Activated effector memory CD4-positive, alpha-beta T cell treated with Interleukin-2 at 50 U/mL for 16 hours (primary cell): ENCODE measurements at regions not wholly inside any gene's neighbourhood (a gene's known extent, or its start where the extent isn't known, plus 50 kb on each side); places are given as distances from the start of the nearest gene placed in this dataset.
"Not testable (repeated sequence)": the region's sequence is repeated elsewhere in the genome, so short reads cannot be mapped to it uniquely, and the experiment has no call there.

Source experiments
- DNase-seq: peaks from one replicate; pipeline ENCODE4 v3.0.0-alpha.2; 2020

DNA sequence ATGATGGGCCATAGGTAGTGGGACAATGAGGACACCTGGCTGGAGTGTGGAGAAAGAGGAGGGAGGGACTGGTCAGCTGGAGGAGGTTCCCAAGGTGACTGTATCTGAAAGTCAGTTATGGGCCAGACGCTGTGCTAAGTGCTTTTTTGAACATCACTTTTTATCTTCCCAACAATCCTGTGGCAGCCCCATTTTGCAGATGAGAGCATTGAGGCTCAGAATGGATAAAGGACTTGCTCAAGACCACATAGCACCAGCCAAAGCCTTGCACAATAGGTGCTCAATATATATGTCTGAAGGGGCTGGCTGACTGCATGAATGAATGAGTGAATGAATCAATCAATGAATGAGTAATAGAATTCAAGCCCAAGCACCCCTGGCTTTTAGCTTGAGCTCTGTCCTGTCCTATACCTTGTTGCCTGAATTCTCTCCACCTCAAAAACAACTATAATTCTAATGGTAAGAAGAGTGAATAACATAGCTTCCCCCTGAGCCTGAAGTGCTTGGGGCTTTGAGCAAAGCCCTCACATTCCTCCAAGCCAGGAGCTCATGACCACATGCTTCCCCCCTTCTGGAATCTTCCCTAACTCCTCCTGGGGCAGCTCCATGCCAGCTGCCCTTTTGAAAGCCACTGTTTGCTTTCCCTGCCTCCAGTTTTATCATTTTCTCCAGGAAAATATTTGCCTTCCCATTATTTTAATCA, 150.9 kb downstream of the RPLP1 start:
- DNase-seq: no peak

DNA sequence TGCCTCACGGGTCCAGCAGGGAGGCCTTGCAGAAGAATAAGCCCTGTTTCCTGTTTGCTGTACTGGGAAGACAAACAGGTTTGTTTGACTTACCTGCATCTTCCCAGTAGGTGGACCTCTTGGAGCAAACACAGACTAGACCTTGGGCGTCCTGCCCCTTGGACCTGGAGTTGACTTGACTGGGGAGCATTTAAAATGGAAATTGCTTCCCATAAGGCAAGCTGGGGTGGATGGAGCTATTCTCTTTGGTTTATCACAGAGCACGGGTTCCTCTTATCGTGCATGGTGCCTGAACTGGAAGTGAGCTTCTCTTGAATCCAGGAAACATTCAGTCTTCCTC, 151.4 kb downstream of the RPLP1 start:
- no peak for DNase-seq

DNA sequence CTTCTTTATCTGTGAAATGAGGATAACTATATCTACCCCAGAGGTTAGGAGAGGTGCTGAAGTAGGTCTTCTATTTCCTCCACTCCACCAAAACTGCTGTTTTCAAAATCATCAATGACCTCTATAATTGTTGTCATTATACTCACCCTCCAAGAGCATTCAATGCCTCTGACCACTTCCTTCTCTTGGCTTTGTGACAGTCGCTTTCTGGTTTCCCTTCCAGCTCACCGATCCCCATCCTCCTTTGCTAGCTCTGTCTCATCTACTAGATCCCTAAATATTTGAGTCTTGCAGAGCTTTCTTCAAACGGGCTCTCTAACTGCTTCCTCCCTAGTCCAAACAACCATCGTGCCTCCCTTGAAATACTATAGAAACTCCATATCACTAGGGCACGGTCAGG, 153.5 kb downstream of the RPLP1 start:
- DNase-seq: no peak

DNA sequence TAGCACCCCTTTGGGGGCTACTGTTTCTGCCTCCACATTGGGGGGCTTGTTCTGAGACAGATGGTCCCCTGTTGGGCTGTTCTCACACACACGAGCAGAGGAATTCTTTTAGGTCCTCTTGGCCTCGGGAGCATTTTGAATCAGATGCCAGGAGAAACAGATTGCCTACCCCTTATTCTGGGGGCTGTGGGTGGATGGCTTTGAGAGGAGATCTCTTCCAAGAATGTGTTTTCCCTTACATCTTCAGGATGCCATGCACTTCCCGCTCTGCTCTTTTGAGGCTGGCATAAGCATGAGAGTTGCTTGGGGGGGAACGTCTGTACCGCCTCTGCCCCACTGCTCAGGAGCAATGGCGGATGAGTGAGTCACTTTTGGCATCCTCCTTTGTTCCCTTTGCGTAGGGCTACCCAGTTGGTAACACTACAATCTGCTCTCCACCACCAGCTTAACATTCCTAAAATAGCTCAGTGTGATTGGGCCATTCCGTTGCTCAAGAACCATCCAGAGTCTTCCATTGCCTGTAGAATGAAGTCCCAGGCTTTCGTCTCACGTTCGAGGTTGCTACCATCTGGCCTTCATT, 154.4 kb downstream of the RPLP1 start:
- DNase-seq: no peak

DNA sequence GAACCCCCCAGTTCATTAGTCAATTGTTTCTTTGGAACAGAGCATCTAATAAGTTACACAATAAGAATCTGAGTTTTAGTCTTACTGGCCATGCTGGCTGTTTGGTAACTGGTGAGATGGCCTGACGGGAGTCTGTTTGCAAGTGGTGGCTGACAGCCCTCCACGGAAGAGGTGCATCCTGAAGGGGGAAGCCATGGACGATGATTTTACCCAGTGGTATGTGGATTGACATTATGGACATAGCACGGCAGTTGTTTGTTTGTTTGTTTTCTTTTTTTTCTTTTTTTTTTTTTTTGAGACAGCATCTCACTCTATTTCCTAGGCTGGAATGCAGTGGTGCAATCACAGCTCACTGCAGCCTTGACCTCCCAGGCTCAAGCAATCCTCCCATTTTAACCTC, 156.0 kb downstream of the RPLP1 start:
- no peak for DNase-seq

DNA sequence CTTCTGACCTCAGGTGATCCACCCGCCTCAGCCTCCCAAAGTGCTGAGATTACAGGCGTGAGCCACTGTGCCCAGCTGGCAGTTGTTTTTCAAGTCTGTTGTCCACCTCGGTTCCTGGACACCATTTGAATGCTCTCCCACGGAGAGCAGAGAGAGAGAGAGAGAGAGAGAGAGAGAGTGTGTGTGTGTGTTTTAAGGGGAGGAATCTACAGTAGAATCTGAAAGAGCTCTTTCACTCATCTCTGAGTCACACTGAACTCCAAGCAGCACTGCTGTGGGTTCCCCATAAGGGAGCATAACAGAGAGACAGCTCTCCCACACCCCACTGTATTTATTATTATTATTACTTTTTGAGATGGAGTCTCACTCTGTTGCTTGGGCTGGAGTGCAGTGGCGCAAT, 156.6 kb downstream of the RPLP1 start:
- DNase-seq: no peak

DNA sequence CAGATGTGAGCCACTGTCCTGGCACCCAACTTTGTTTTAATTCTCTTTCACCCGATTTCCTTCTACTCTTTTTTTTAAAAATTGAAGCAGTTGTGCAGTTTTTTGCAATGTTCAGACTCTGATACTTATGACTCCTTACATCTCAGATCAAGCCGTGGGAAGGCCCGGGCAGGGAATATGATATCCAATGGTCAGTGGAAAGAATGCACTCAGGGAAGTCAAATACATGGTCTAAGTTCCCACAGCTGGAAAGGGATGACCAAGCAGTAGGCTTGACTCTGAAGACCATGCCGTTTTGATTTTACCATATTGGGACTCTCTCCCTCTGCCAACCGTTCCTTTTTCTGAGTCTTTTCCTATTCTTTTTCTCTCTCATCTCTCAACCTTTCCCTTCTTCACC, 157.2 kb downstream of the RPLP1 start:
- DNase-seq: no peak

DNA sequence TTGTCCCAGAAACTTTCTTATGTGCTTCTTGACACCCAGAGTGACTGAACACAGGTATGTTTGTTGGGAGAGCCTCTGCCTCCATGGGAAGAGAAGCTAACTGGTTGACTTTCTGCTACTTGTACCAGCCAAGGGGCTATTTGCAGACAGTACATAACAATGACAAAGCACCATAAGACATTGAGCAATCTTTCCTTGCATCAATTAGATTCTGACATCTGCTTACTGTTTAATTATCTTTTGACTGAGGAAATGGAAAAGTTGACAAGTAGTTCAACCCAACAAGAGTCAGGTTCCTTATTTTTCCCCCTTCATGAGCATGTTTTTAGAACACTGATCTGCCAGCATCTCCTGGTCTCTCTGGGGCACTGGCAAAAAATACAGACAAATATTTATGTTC, 157.7 kb downstream of the RPLP1 start:
- DNase-seq: no peak

DNA sequence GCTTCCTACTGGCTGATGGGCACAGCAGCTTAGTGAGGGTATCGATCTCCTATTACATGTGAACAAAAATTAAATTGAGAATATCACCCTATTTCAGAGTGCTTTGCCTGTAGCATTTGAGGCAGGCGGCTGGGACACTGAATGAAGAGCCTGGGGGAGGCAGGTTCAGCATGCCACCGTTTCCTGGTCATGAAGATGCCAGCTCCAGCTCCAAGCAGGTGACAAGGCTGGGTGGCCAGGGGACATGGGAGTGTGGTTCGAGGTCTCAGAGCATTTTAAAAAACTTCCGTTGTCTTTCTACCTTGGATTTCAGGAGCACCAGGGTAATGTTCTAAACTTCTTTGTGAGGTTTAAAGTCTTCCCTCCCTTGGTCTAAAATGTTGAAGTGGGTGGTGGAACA, 158.2 kb downstream of the RPLP1 start:
- no peak for DNase-seq

DNA sequence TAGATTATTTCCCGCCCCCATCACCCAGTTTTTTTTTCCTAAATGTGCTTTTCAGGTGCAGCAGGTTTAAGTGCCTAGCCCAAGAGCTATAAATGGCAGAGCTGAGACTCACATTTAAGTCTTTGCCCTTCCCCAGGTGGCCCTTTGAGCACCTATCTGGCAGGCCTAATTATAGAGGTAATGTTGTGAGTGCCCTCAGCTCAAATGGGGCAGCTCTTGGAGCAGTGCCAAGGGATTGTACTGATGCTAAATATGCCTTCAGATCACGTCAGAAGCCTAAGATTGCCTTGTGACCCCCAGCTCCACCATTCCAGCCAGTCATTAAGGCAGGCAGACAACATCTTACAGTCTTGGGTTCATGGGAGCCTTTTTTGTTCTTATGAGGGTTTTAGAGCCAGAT, 159.5 kb downstream of the RPLP1 start:
- DNase-seq: no peak

DNA sequence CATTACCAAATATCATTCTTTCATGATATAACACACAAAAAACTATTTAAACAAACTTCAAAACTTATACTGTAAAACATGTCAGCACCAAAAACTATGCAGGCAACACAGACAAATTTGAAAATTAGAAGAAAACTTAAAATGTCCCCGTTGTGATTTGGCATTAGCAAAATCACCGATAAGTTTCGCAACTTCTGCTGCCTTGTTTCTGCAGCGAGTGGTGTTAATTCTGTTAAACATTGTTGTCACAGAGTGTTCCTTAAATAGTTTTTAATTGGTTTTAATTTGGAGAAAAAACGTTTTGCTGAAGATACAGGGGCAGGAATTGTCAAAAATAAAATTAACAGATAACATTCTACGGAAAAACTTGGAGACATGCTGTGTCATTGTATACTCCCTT, 160.6 kb downstream of the RPLP1 start:
- no peak for DNase-seq

DNA sequence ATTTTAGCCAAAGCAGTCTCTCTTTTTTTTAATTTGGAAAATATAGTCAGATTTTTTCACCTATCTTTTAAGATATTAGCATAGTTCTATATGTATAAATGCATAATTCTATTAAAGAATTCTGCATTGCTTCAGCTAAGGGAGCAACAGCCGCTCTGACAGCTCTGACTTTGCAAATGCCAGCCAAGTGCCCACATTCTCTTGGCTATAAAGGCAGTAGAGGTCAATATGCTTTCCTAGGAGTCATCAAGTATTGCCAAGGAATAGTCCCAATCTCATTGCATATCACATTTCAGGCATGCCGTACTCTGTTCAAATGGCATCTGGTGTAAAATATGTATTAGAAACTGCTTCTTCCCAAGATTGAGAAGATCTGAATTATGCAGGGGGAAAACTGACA, 161.4 kb downstream of the RPLP1 start:
- no peak for DNase-seq

DNA sequence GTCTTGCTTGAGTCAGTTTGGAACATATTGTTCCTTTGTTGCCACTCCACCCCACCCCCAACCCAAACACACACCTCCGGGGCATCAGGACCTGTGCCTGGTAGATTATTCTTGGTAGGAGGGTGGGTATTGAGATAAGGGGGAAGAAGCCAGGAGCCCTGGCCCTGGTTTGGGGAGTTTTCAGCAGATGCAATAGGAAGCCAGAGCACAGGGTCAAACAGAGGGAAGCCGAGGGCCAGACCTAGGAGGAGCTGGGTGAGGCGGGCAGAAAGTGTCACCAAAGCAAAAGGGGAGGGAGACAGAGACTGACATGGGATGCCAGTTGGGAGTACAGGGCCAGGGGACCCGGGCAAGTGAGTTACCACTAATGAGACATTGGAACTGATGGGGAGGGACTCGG, 163.1 kb downstream of the RPLP1 start:
- DNase-seq: no peak

DNA sequence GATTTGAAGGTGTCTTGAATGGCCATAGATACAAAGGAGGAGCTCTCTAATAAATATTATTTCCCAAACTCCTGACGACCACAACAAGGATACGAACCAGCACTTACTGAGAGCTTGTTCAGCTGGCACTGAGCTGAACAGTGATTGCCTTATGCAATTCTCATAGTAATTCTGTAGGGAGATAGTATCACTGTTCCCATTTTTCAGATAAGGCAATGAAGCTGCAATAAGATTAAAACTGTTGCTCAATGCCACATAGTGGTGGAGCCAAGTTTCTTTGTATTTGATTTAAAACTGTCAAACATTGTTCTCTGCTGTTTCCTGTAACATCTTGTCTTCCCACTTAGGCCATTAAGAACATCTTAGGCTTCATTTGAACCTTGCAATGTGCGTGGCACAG, 163.9 kb downstream of the RPLP1 start:
- no peak for DNase-seq

DNA sequence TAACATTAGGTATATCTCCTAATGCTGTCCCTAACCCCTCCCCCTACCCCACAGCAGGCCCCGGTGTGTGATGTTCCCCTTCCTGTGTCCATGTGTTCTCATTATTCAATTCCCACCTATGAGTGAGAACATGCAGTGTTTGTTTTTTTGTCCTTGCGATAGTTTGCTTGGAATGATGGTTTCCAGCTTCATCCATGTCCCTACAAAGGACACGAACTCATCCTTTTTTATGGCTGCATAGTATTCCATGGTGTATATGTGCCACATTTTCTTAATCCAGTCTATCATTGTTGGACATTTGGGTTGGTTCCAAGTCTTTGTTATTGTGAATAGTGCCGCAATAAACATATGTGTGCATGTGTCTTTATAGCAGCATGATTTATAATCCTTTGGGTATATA, 164.5 kb downstream of the RPLP1 start:
- not testable (repeated sequence) for DNase-seq

DNA sequence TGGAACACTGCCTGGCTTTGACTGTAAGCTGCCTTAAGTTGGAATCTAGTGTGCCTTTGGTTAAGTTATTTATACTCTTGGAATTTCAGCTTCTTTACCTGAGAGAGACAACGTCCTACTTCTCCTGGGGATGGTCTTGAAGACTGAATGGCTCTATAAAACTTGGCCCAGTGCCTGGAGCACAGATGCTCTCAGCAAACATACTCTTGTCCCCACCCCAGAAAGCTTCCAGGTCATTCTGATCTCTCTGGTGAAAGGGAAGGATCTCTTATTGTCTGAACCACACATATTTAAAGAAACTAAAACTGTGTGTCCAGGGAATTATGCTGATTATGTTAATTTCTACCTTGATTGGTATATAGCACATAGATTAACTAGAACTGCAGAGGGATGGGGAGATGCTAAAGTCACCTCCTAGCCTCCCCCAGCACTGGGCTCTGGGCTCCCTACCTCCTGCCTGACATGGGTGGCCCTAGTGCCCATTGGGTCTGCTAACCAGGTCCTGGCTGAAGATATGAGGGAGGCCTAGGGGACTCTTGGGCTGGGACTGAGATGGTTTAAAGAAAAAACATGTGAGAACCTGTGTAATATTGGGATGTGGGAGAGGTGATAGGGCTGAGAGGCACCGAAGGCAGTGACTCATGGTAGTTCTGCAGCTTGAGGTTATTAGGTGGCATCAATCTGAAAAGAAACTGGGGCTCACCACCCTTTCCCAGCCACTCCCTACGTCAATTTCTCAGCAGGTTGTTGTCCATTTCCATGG, 171.0 kb downstream of the RPLP1 start:
- no peak for DNase-seq

DNA sequence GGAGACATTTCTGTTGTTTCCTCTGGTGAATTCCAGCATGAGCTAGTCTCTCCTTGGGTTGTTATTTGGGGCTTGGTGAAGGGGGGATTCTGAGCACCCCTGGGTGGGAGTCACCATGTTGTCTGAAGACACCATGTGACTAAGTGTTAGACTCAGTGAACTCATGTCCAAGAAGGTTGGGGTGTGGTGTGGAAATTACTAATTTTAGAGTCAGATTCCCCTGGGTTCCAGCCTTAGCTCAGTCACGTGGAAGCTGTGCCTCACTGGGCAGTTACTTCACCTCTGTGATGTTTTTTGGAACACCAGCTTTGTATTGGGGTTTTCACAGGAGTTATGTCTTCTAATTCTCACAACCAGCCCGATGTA, 171.5 kb downstream of the RPLP1 start:
- DNase-seq: no peak

DNA sequence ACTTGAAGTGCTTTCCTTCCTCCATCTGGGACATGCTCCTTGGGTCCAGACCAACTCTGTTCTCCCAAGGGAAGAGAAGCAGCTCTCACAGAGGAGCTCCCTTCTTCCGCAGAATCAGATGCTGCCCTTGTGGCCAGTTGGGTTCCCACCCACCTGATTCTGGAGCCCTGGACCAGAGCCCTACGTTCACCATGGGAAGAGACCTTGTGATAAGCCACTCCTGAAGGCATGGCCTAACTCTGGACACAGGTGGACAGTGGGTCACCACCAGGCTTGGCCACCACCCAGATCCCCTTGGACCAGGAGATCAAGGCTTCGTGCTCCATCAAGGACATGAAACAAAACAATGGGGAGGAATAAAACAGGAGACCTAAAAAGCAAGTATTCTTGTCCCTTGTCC, 172.2 kb downstream of the RPLP1 start:
- no peak for DNase-seq

DNA sequence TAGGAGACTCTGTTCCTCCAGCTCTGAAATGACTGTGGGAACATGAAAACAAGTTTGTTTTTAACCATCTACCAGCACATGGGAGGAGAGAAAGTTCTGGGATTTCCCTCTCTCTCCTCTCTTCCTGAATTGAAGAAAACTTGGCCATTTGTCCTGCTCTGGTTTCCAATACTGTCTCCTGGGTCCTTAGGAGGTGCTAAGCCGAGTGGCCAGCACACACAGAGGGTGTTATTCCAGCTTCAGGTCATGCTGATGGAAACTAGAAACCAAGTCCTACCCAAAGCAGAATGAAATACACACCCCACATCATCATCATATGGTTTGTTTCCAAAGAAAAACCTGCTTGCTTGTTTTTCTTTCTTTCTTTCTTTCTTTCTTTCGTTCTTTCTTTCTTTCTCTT, 172.7 kb downstream of the RPLP1 start:
- DNase-seq: no peak

DNA sequence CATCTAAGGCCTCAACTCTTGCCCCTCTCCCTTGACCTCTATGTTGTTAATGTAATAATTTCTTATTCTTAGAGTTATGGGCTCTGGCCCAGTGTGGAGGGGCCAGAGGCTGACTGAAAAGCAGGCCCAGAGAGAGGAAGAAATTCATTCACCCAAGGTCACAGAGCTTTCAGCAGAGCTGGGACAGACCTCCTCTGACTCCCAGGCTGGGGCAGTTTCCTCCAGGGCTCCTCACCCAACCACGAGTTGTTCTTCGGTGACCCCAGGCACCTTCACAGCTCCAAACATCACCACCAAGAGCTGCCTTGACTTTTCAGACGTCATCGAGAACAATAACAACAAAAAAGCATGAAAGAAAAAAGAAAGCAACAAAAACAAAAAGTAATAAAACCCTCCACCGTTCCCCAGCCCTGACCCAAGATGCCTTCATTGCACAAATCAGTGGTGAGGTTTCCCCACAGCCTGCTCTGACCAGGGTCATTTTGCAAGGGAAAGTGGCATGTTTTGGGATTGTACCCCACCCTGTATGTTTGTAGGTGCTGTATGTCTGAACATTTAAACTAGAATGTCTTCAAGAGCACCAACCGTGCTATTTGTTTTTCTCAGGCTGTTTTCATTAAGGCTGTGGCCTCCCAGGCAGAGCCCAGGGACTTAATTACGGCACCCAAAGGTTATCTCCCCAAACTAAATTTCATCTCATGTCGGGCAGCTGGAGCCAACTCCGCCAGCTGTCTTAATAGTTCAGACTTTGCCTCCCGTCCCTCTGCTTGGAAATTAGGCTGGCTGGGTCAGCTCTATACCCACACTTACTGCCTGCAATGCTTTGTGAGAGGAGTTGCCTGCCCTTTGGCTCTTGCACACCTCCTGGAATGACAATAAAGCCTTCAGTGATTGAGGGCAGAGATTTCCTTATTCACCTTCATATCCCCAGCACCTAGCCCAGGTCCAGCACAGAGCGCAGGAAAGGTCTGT, 173.8 kb downstream of the RPLP1 start:
- no peak for DNase-seq

DNA sequence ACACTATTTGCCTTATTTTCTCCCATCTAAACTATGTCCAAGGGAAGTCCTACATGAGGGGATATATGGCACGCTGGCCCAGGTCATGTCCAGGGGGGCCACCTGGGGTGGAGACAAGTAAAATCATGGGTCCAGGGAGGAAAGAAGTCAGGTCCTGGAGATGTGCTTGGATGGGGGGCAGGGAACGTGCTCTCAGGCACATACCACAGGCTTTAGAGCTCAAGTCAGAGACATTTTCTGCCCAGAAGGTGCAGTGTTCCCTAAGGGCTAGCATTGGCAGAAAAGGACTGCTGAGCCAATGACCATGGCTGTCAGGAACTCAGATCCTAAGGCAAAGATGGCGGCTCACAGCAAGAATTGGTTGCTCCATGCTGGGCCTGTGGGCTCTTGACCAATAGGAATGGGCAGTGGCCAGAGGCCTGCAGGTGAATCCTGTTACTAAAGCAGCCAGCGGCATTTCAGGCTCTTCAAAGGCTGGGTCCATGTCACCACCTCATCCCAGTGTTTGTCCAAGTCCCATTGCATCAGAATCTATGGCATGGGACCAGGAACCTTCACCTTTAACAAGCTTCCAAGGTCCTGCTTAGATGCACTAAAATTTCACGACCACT, 175.0 kb downstream of the RPLP1 start:
- DNase-seq: no peak

DNA sequence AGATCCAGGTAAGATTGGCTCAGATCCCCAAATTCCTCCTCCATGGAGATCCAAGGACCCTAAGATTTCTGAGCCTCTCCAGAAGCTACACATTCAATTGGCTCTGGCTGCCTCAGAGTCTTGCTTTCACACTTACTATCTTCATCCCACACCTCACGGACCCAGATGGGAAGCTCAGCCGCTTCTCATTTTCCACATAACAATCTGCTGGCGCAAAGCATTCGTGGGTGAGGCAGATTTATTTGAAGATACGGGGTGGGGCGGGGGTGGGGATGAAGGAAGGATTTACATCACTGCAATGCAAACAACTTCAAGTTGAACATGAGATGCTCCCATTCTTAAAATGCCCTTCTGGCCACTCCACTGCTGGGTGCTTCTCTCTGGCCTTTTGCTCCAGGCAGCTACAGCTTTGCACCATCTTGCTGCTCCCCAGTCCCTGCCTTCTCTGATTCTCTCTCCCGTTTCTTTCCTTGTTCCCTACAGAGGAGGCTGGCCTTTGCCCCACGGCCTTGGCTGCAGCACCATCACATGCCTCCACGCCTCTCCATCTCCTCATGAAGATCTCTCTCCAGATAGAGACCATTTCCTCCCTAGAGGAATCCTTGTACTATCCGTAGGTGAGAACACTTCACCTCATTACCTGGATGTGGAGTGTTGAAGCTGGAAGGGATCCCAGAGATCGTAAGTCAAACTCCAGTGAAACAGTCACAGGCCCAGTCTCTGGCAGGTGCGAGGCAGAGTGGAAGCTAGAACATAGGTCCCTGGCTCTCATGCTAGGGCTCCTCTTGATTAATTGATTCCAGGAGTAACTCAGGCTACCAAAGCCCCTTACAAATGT, 175.9 kb downstream of the RPLP1 start:
- no peak for DNase-seq
